Hepatocyte (in vitro differentiated cells): ENCODE measurements at regions not wholly inside any gene's neighbourhood (a gene's known extent, or its start where the extent isn't known, plus 50 kb on each side); places are given as distances from the start of the nearest gene placed in this dataset.

Experiments
- DNase-seq: peaks from one replicate; pipeline ENCODE4 v3.0.0-alpha.2; 2016; ENCODE audit warnings: low spot score
- H2AFZ ChIP-seq: fragments of 200-600 bp; sonication (generic); 2 replicates; pipeline ENCODE4 v1.6.0; 2016; ENCODE audit warnings: antibody characterized with exemption, mild to moderate bottlenecking
- H3K27ac ChIP-seq: fragments of 200-600 bp; sonication (generic); 2 replicates; pipeline ENCODE4 v1.5.1; 2016; ENCODE audit warnings: mild to moderate bottlenecking
- H3K27me3 ChIP-seq: fragments of 200-600 bp; sonication (generic); 2 replicates; pipeline ENCODE4 v1.6.1; 2016
- H3K36me3 ChIP-seq: fragments of 200-600 bp; sonication (generic); replicated peaks from 2 replicates; pipeline ENCODE4 v1.5.1; 2016; ENCODE audit warnings: low read depth; ENCODE audit not compliant: insufficient read depth
- H3K4me1 ChIP-seq: fragments of 200-600 bp; sonication (generic); 2 replicates; pipeline ENCODE4 v1.5.1; 2016; ENCODE audit warnings: mild to moderate bottlenecking, moderate library complexity; ENCODE audit not compliant: insufficient read depth
- H3K4me2 ChIP-seq: fragments of 200-600 bp; sonication (generic); 2 replicates; pipeline ENCODE4 v1.6.0; 2016
- H3K4me3 ChIP-seq: fragments of 200-600 bp; sonication (generic); 2 replicates; pipeline ENCODE4 v1.5.1; 2016; ENCODE audit warnings: mild to moderate bottlenecking
- H3K79me2 ChIP-seq: fragments of 200-600 bp; sonication (generic); 2 replicates; pipeline ENCODE4 v1.6.0; 2017; ENCODE audit warnings: mild to moderate bottlenecking
- H3K9me2 ChIP-seq: fragments of 200-600 bp; sonication (generic); replicated peaks from 2 replicates; pipeline ENCODE4 v1.6.0; 2017; ENCODE audit warnings: mild to moderate bottlenecking; ENCODE audit not compliant: insufficient read depth
- H3K9me3 ChIP-seq: fragments of 200-600 bp; sonication (generic); 2 replicates; pipeline ENCODE4 v1.5.1; 2016; ENCODE audit warnings: low read depth, mild to moderate bottlenecking
- H4K20me1 ChIP-seq: fragments of 200-600 bp; sonication (generic); 2 replicates; pipeline ENCODE4 v1.6.0; 2016; ENCODE audit warnings: mild to moderate bottlenecking; ENCODE audit not compliant: insufficient read depth, poor library complexity, severe bottlenecking
- EZH2 ChIP-seq: fragments of 200-600 bp; sonication (generic); IDR thresholded peaks from 2 replicates; pipeline ENCODE4 v1.6.1; 2016; ENCODE audit warnings: antibody characterized with exemption, mild to moderate bottlenecking, borderline replicate concordance
- EZH2phosphoT487 ChIP-seq: fragments of 200-600 bp; sonication (generic); IDR thresholded peaks from one replicate; pipeline ENCODE4 v1.6.1; 2018; ENCODE audit warnings: antibody characterized with exemption, mild to moderate bottlenecking, low read depth, moderate library complexity; ENCODE audit not compliant: unreplicated experiment, severe bottlenecking
- WGBS: methylation state at CpG from one replicate; pipeline ENCODE4 v1.1.6; 2016; ENCODE audit warnings: low lambda C conversion rate; ENCODE audit errors: missing lambda C conversion rate; 5-methylcytosine and 5-hydroxymethylcytosine counted together
- TF ChIP-seq, protein P1 (sequence below): fragments of 200-600 bp; sonication (generic); IDR thresholded peaks from 2 replicates; pipeline ENCODE4 v1.5.1; 2016; ENCODE audit warnings: antibody characterized with exemption, mild to moderate bottlenecking; ENCODE audit not compliant: poor library complexity

DNA sequence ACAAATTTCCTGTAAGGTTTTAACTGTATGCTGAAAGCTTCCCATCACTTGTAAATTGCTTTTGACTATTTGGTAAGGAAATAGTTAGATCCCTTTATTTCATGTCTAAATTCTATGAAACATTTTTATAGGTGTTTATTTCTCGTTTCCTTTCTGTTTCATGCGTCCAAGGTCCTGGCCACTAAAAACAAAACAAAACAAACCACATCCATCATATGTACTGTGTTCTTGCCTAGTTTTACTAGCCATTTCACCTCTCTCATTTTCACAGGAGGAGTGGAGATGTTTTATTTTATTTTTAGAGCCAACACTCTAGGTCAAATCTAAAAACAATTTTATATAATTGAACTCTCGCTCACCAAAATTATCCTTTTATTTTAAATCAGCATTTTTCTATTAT, 375.2 kb upstream of the CTSO start:
- Histone ChIP-seq H3K9me2 (no peaks in the 10 kb centered on the region), H2AFZ (no peak overlapping the region)
- DNase-seq: no peak

DNA sequence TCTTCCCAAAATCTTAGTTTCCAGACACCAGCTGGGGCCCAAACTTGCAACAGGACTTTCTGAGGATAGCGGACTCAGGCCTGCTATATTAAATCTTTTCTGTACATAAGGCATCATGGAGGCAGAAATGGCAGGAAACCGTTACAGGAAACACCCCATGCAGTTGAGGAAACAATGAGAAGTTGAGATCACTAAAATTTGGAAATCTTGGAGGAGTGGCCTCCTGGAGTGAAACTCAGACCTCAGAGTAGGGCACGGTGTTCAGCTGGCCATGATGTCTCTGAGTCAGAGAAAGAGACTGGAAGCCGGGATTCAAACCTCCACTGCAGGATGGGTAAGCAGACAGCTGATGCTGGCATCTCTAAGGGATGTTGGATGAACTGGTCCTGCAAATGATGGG, 372.6 kb upstream of the CTSO start:
- Histone ChIP-seq H2AFZ (no peak overlapping the region), H3K4me1 (peaks cover 8% of the 10 kb centered on the region), H3K27me3 (no peaks in the 10 kb centered on the region), H3K36me3 (no peaks in the 10 kb centered on the region), H3K4me3 (no peak overlapping the region), H3K9me3 (no peaks in the 10 kb centered on the region), H3K27ac (no peak overlapping the region), H3K9me2 (no peaks in the 10 kb centered on the region), H4K20me1 (no peaks in the 10 kb centered on the region), H3K4me2 (no peak overlapping the region), H3K79me2 (no peaks in the 10 kb centered on the region)
- TF ChIP-seq, protein P1, sequence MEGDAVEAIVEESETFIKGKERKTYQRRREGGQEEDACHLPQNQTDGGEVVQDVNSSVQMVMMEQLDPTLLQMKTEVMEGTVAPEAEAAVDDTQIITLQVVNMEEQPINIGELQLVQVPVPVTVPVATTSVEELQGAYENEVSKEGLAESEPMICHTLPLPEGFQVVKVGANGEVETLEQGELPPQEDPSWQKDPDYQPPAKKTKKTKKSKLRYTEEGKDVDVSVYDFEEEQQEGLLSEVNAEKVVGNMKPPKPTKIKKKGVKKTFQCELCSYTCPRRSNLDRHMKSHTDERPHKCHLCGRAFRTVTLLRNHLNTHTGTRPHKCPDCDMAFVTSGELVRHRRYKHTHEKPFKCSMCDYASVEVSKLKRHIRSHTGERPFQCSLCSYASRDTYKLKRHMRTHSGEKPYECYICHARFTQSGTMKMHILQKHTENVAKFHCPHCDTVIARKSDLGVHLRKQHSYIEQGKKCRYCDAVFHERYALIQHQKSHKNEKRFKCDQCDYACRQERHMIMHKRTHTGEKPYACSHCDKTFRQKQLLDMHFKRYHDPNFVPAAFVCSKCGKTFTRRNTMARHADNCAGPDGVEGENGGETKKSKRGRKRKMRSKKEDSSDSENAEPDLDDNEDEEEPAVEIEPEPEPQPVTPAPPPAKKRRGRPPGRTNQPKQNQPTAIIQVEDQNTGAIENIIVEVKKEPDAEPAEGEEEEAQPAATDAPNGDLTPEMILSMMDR: no peak
- no peak for TF ChIP-seq EZH2phosphoT487
- no peak for TF ChIP-seq EZH2
- DNase-seq: no peak
- 89% methylated on average over 4 of the region's 4 CpGs for WGBS

More for the DNA sequence above, 375.2 kb upstream of the CTSO start:
- Histone ChIP-seq H3K27ac (no peak overlapping the region), H3K36me3 (no peaks in the 10 kb centered on the region), H4K20me1 (no peaks in the 10 kb centered on the region), H3K79me2 (no peaks in the 10 kb centered on the region), H3K4me2 (no peak overlapping the region), H3K9me3 (no peaks in the 10 kb centered on the region), H3K4me1 (peaks cover 8% of the 10 kb centered on the region), H3K27me3 (no peaks in the 10 kb centered on the region), H3K4me3 (no peak overlapping the region)
- WGBS: 74% methylated on average over 3 of the region's 3 CpGs
- TF ChIP-seq, protein P1: no peak
- TF ChIP-seq EZH2phosphoT487: no peak
- no peak for TF ChIP-seq EZH2

DNA sequence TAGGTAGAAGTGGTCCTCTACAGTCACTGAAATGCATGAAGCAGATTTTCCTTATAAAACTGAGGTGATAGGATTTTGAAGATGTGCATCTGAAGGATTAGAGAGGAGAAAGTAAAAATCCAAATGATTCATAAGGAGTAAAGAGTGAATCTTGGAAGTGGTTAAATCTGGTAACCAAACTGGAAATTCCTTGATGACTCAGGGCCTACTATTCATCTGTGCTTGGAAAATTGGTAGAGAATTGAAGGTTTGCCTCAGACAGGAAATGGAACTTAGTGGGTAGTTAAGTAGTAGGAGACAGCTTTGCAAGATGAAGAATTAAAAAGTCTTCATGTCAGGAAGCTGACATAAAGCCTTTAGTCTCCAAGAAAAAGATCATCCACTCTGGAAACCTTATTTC, 368.9 kb upstream of the CTSO start:
- DNase-seq: no peak
- Histone ChIP-seq H3K79me2 (no peaks in the 10 kb centered on the region), H3K27ac (no peak overlapping the region), H3K4me1 (no peaks in the 10 kb centered on the region), H3K4me2 (no peak overlapping the region), H3K9me2 (no peaks in the 10 kb centered on the region), H3K9me3 (no peaks in the 10 kb centered on the region), H3K4me3 (no peak overlapping the region), H2AFZ (no peak overlapping the region), H4K20me1 (no peaks in the 10 kb centered on the region), H3K27me3 (no peaks in the 10 kb centered on the region), H3K36me3 (no peaks in the 10 kb centered on the region)
- TF ChIP-seq EZH2 (no peak), EZH2phosphoT487 (no peak)
- TF ChIP-seq, protein P1: no peak

- Histone ChIP-seq H3K9me3 (no peaks in the 10 kb centered on the region), H3K36me3 (no peaks in the 10 kb centered on the region), H3K4me3 (no peak overlapping the region), H3K79me2 (no peaks in the 10 kb centered on the region), H4K20me1 (no peaks in the 10 kb centered on the region), H3K9me2 (no peaks in the 10 kb centered on the region), H3K27me3 (no peaks in the 10 kb centered on the region), H3K4me2 (no peak overlapping the region), H3K4me1 (no peaks in the 10 kb centered on the region), H3K27ac (no peak overlapping the region), H2AFZ (no peak overlapping the region)
- TF ChIP-seq EZH2 (no peak), EZH2phosphoT487 (no peak)
- TF ChIP-seq, protein P1: no peak
- no peak for DNase-seq
- 84% methylated on average over 2 of the region's 2 CpGs for WGBS
These were observed 367.5 kb upstream of the CTSO start for GRCh38 chr4:156321203-156321602.
